BJ (cell line): ENCODE measurements at regions not wholly inside any gene's neighbourhood (a gene's known extent, or its start where the extent isn't known, plus 50 kb on each side); places are given as distances from the start of the nearest gene placed in this dataset.
"Not testable (repeated sequence)": the region's sequence is repeated elsewhere in the genome, so short reads cannot be mapped to it uniquely, and the experiment has no call there.

Experiments
- CTCF ChIA-PET: fragments of 350-600 bp; formaldehyde crosslinking; extraction: SDS; loops from one replicate; lab custom pipeline; 2021; ENCODE audit warnings: antibody characterized with exemption, inconsistent platforms; lab: Yijun Ruan, JAX
- POLR2A ChIA-PET: fragments of 300-600 bp; sonication (Branson Sonifier 250); formaldehyde crosslinking; extraction: SDS; loops from one replicate; lab custom pipeline; 2021; ENCODE audit warnings: antibody characterized with exemption; lab: Charles Lee
- DNase-seq: peaks from one replicate; pipeline ENCODE4 v3.0.0-alpha.2; 2011; ENCODE audit warnings: low read depth
- H3K27me3 ChIP-seq: 2 replicates; pipeline ENCODE4 v1.6.0; 2011; ENCODE audit warnings: low read length; ENCODE audit not compliant: control insufficient read depth, insufficient read depth
- H3K36me3 ChIP-seq: 2 replicates; pipeline ENCODE4 v1.5.1; 2011; ENCODE audit warnings: low read length; ENCODE audit not compliant: control insufficient read depth, insufficient read depth
- H3K4me3 ChIP-seq: 2 replicates; pipeline ENCODE4 v1.5.1; 2011; ENCODE audit warnings: low read depth, mild to moderate bottlenecking, control low read depth, low read length
- CTCF ChIP-seq: IDR thresholded peaks from 2 replicates; pipeline ENCODE4 v1.5.1; 2011; ENCODE audit warnings: low read depth, mild to moderate bottlenecking, control low read depth, inconsistent platforms, low read length, moderate library complexity; ENCODE audit not compliant: insufficient read depth

DNA sequence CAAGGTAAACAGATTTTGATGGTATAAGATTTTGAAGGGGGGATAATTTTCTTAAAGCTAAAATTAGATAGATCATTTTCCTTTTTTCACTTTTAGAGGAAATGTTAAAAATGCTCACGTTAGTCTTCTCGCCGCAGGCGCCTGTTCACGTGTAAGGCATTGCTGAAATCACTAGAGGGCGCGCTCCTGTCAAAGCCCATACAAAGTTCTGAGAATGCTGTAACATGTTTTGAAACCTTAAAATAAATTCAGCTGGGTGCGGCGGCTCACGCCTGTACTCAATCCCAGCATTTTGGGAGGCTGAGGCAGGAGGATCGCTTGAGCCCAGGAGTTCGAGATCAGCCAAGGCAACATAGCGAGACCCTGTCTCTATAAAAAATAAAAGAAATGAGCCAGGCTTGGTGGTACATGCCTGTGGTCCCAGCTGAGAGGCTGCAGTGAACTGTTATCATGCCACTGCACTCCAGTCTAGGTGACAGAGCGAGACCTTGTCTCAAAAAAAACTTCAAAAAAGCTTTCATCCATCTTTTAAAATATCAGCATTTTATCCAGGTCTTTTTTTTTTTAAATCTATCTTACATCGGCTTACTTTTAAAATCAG is 138.0 kb downstream of the RBMX2 start:
- no peaks in the 10 kb centered on the region for H3K36me3 ChIP-seq
- ChIA-PET POLR2A (interaction anchor here (0.6 kb wide), 1 partner anchor 207 kb away, joined by 5 read pairs; no protein-coding TSS in a partner anchor), CTCF (interaction anchor here (0.7 to 5.5 kb wide), 14 partner anchors 9 to 375 kb away, joined by 3 to 42 read pairs (median 4); no protein-coding TSS in a partner anchor)
- no peak for DNase-seq
- H3K4me3 ChIP-seq = no peak overlapping the region
- TF ChIP-seq CTCF = peak; percentile 69
- no peaks in the 10 kb centered on the region for H3K27me3 ChIP-seq

GRCh38 chrX:130543603-130544325 is 142.0 kb downstream of the RBMX2 start:
- H3K36me3 ChIP-seq = no peaks in the 10 kb centered on the region
- no peaks in the 10 kb centered on the region for H3K27me3 ChIP-seq
- POLR2A ChIA-PET = no interaction called here
- no peak for DNase-seq
- TF ChIP-seq CTCF = no peak
- CTCF ChIA-PET = interaction anchor here (1.1 kb wide), 1 partner anchor 110 kb away, joined by 3 read pairs; no protein-coding TSS in a partner anchor
- no peak overlapping the region for H3K4me3 ChIP-seq

DNA sequence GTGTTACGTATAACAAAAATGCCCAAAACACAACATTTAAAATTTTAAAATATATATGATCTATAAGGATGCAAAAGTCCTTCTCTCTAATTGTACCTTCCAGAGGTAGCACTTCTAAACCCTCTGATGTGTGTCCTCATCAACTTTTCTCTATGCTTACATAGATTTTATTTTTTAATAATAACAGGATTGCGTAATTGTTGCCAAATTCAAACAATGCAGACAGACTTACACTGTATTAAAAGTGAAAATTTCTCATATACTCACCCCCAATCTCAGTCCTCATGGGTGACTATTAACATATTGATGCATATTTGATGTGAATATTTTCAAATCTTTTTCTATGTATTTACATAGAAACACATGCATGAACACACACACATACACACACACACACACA is 144.0 kb downstream of the RBMX2 start:
- no peak for TF ChIP-seq CTCF
- no peaks in the 10 kb centered on the region for H3K36me3 ChIP-seq
- ChIA-PET CTCF (no interaction called here), POLR2A (no interaction called here)
- no peaks in the 10 kb centered on the region for H3K27me3 ChIP-seq
- H3K4me3 ChIP-seq = no peak overlapping the region
- DNase-seq = no peak

- CTCF ChIA-PET = interaction anchor here (1.2 to 2.0 kb wide), 3 partner anchors 10 to 367 kb away, joined by 3 to 6 read pairs (median 4); no protein-coding TSS in a partner anchor
- H3K27me3 ChIP-seq, H3K4me3 ChIP-seq, H3K36me3 ChIP-seq, POLR2A ChIA-PET: not testable (repeated sequence)
- DNase-seq = peak; percentile 31
Measured at GRCh38 chrX:130549382-130549781, 147.6 kb downstream of the RBMX2 start.

- ChIA-PET CTCF (interaction anchor here (0.5 to 2.0 kb wide), 3 partner anchors 11 to 161 kb away, joined by 4 to 6 read pairs (median 5); no protein-coding TSS in a partner anchor), POLR2A (no interaction called here)
- Histone ChIP-seq H3K36me3 (no peaks in the 10 kb centered on the region), H3K27me3 (no peaks in the 10 kb centered on the region), H3K4me3 (no peak overlapping the region)
- TF ChIP-seq CTCF = no peak
- no peak for DNase-seq
Measured at GRCh38 chrX:130550351-130550750, 148.6 kb downstream of the RBMX2 start.
